Activated naive CD8-positive, alpha-beta T cell treated with anti-CD3 and anti-CD28 coated beads, Interleukin-2, amount 50 U/mL, for 16 hours (primary cell): ENCODE measurements at regions not wholly inside any gene's neighbourhood (a gene's known extent, or its start where the extent isn't known, plus 50 kb on each side); places are given as distances from the start of the nearest gene placed in this dataset.

Source experiments
- DNase-seq: peaks from one replicate; pipeline ENCODE4 v3.0.0-alpha.2; 2020; ENCODE audit warnings: low read depth, low spot score

DNA sequence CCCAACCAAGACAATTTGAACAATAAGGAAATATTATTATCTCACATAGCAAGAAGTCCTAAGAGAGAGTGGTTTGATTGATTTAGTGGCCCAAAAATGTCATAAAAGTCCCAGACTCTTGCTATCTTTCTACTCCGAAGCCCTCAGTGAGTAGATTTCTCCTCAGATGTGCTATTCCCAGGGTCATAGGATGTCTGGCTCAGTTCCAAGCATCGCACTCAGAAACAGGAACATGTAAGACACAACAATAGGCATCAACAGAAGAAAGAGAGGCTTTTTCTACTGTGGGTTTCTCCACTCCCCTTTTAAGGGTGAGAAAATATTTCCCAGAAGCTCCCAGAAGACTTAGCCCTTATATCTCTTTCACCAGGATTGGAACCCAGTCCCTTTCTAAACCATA is 188.1 kb upstream of the CDKN3 start:
- no peak for DNase-seq

DNA sequence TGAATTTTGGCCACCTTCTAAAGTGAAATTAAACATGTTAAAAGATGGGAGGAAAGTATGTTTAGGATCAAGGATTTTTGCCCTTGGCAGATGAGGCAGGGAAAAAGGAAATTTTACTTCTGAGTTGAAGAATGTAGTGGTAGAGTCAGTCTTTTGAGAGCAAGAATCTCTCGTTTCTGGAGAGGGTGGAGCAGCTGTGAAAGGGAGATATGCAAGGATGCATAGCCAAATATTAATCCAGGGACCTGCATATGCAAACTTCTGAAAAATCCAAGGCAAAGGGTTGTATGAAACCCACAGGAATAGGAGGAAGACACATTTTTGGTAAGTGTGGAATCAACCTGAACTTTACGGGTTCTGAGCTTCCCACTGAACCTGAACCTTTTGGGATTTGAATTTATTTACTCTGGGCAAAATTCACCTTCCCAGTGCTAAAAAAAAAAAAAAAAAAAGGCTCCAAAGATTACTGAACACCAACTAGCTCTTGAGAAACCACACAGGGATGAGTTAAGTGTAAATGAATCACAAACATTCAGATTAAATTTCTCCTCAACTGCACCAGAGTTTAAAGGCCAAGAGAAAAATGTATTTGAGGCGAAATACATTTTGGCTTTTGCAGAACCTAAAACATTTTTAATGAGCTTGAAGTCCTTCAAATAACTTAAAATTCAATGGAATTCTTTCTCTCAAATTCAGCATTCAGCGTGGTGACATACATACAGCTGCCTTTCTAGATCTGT is 187.1 kb upstream of the CDKN3 start:
- DNase-seq: no peak

- no peak for DNase-seq
Measured at GRCh38 chr14:54211551-54212308, 185.1 kb upstream of the CDKN3 start.

GRCh38 chr14:54213536-54213935 is 183.3 kb upstream of the CDKN3 start:
- DNase-seq: no peak

GRCh38 chr14:54216827-54217226 is 180.0 kb upstream of the CDKN3 start:
- no peak for DNase-seq

GRCh38 chr14:54219261-54220070 is 177.3 kb upstream of the CDKN3 start:
- DNase-seq: no peak

GRCh38 chr14:54220071-54220703 is 176.6 kb upstream of the CDKN3 start:
- DNase-seq: no peak

DNA sequence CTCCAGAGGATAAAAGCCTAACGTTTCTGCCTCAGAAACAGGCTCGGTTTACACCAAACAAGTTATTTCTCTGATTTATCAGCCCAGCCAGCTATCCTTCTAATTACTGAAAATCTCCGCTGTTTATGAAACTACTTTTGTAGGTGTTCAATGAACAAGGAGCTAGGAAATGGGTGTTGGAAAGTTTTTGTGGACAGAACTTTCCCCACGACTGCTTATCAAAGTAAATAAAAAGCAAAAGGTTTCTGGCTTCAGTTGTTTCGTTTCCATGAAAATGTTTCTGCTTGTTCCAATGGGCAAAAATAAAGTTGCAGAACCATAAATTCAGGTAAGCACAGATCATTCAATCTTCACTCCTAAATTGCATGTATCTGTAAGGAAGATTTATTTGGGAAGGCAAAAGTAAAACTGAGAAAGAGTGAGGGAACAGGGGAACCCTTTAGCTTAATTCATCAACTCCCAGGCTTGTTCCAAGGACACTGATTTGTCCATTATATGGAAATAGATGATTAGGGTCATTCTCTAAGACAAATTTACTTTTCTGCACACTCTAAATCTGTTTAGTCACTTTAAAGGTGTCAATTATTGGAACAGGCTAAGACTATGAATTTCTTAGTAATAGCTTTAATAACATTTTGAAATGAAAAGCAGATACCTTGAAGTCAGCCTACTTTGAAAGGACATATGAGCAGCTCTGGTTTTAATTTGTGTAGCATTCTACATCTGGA is 175.9 kb upstream of the CDKN3 start:
- DNase-seq: no peak

GRCh38 chr14:54221432-54221803 is 175.4 kb upstream of the CDKN3 start:
- no peak for DNase-seq

DNA sequence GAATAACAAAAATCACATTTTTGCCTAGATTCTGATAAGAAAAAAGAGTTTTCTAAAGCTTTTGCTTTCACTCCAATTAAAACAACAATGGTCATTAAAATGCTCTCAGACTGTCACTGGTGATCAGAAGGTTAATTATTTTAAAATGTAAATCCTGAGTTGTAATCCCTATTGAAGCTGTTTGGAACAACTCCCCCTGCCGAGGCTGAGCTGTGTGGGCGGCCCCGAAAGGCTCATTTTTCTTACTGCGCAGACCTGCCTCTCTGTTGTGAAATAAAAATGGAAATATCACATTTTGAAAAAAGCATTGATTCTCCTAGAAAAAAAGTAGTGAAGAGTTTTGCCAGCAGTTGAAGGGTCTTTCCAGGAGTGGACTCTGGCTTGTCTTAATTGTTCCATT is 174.8 kb upstream of the CDKN3 start:
- DNase-seq: no peak

DNA sequence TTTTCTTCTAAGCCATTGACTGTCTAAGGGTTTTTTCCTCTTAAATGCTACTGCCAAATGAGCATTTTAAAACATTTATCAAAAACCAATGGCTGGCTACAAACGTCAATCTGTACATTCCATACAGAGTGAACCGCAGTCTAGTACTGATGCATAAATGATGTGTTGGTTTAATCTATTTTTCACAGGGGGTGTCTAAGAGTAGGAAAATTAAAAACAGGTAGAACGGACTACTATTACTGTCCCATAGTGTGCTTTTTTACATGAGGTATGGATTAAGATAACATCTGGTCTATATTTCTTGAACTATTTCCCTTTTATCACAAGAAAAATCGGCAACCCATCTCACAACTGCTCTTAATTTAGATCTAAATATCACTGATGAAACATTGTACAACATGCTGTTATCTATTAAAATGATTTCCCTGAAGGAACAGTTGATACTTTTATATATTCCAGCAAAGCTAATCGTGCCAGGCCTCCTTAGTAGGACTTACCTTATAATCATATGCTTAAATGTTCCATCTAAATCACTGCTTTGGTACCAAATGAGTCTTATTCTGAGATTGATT is 172.9 kb upstream of the CDKN3 start:
- no peak for DNase-seq

DNA sequence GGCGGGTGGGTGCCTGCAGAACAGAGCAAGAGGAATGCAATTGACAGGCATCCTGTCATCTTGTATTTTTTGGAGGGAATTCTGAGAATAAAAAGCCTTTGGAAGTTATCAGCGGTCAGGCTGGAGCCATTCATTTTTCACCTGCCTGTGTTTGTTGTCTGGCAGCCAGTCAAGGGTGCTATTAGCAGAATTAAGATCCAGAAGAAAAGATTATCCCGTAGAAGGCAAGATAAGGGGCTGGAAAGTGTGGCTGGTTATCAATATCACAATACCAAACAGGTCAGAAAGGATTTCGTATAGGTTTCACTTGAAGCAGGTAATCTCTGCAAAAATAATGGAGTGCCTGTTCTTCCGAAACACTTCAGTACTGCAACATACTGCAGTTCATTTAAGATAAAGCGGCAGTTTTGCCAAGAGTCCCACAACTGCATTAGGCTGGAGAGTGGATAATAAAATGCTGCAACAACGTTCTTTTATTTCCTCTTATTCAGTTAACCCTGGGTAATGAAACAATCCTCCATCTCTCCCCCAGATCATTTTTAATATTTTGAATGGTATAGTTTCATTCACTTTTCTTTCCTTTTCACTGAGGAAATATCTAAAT is 171.2 kb upstream of the CDKN3 start:
- no peak for DNase-seq

GRCh38 chr14:54226103-54226502 is 170.7 kb upstream of the CDKN3 start:
- no peak for DNase-seq

- no peak for DNase-seq
Measured at GRCh38 chr14:54226558-54226957, 170.2 kb upstream of the CDKN3 start.

- no peak for DNase-seq
Measured at GRCh38 chr14:54229136-54229535, 167.7 kb upstream of the CDKN3 start.

DNA sequence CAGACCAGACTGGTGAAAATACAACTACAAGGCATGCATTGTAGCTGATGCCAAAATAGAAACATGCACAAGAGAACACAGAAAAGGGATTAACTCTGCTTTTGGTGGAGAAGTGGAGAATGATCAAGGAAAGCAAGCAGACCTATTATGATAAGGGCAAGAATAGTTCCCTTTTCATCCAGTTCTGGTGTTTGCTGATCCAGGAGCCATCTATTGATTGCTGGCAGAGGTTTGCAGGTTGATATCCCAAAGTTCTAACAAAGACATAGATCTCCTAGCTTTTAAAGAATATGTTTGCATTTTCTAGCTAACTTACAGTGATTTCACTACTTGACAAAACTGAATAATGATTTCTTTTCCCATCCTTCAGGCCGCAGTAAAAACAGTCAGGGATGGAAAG is 166.2 kb upstream of the CDKN3 start:
- DNase-seq: no peak

DNA sequence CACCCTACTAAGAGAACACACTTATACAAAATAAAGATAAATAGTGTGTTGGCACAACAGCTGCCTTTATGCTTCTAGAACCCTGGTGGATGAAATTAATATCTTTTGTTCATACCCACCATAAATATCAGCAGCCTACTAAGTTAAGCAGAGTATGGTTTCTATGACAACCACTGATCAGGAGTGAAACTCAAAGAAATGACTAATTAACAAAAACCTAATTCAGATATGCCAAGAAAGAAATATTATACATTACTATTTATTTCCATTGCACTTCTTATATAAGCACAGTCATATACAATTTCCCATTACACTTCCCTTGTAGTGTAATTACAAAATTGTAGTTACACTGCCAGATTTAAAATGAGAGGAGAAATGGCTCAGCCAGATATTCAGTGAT is 164.1 kb upstream of the CDKN3 start:
- DNase-seq: no peak

GRCh38 chr14:54241517-54241916 is 155.3 kb upstream of the CDKN3 start:
- no peak for DNase-seq

GRCh38 chr14:54251356-54251755 is 145.5 kb upstream of the CDKN3 start:
- no peak for DNase-seq

- DNase-seq: no peak
Measured at GRCh38 chr14:54252072-54252730, 144.6 kb upstream of the CDKN3 start.
